ENCODE measurements at regions not wholly inside any gene's neighbourhood (a gene's known extent, or its start where the extent isn't known, plus 50 kb on each side); places are given as distances from the start of the nearest gene placed in this dataset.

DNA sequence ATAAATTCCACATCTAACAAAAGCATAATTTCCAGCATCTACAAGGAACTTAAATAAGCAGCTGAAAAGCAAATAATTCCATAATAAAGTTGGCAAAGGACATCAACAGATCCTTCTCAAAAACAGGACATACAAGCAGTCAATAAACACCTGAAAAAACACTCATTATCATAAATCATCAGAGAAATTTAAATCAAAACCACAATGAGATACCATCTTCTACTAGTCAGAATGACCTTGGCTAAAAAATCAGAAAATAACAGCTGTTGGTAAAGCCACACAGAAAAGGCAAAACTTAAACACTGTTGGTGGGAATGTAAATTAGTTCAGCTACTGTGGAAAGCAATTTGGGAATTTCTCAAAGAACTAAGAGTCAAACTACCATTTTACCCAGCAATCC, 1371.1 kb upstream of the ACO1 start:
- TF ChIP-seq, protein P1, sequence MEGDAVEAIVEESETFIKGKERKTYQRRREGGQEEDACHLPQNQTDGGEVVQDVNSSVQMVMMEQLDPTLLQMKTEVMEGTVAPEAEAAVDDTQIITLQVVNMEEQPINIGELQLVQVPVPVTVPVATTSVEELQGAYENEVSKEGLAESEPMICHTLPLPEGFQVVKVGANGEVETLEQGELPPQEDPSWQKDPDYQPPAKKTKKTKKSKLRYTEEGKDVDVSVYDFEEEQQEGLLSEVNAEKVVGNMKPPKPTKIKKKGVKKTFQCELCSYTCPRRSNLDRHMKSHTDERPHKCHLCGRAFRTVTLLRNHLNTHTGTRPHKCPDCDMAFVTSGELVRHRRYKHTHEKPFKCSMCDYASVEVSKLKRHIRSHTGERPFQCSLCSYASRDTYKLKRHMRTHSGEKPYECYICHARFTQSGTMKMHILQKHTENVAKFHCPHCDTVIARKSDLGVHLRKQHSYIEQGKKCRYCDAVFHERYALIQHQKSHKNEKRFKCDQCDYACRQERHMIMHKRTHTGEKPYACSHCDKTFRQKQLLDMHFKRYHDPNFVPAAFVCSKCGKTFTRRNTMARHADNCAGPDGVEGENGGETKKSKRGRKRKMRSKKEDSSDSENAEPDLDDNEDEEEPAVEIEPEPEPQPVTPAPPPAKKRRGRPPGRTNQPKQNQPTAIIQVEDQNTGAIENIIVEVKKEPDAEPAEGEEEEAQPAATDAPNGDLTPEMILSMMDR (conservative IDR thresholded peaks at IDR 0.05): no peak
- no peak for TF ChIP-seq EZH2 (IDR thresholded peaks at IDR 0.05; ENCODE audit: low read depth)

Data from PC-9 (cell line).